ENCODE measurements at regions not wholly inside any gene's neighbourhood (a gene's known extent, or its start where the extent isn't known, plus 50 kb on each side); places are given as distances from the start of the nearest gene placed in this dataset.
"Not testable (repeated sequence)": the region's sequence is repeated elsewhere in the genome, so short reads cannot be mapped to it uniquely, and the experiment has no call there.

DNA sequence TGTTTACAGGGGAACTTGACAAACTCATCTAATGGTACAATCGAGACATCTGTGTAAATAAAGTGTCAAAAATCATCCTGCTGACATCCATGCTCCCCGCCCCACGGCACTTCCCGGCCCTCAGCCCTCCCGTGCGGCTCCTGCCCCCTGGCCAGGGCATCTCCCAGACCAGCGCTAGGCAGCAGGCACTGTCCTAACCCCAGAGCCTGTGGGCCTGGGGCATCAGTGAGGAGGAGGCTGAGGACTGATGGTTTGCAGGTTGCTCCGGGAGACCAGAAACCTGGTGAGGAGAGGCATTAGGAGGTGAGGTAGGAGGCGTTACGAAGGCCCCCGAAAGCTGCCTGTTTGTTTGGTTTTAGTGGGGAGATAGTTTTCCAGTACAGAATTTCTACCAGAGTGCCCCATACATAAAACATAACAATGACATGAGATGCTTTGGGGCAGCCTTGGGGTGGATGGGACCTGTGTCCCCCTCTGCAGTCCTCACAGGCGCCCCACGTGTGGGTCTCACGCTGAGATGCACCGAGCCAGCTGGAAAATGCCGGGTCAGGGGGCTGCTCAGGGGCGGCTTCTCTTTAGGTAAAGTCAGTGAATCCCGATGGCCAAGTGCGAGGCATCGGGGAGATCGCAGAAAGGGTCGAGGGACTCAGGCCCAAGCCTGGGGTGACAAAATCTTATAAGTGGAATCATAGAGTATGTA lies 114.2 kb downstream of the RTP5 start:
- BruUV-seq (replicated peaks), result no TSS peak
- Mint-ChIP-seq H3K4me3 (ENCODE audit: low read depth, unreplicated experiment) (no peak overlapping the region), H3K27ac (ENCODE audit: unreplicated experiment) (no peak overlapping the region)

DNA sequence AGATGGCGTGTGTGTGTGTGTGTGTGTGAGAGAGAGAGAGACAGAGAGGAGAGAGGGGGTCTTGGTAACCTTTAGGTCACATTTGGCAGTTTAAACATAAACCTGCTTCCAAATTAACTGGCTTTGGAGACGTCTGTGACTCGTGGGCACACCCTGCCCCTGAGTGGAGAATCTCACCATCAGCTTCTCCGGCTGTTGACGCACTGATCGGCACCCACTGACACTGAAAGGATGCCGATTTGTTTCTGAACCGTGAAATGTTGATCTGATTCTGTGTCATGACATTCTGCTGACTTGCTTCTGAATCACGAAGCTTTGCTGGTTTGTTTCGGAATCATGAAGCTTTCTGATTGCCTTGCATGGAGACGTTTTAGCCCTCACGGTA lies 114.7 kb downstream of the RTP5 start:
- Mint-ChIP-seq H3K36me3 (ENCODE audit: insufficient read depth, unreplicated experiment) (no peaks in the 10 kb centered on the region), H3K4me1 (ENCODE audit: low read depth, unreplicated experiment) (no peaks in the 10 kb centered on the region), H3K27ac (ENCODE audit: unreplicated experiment) (no peak overlapping the region), H3K4me3 (ENCODE audit: low read depth, unreplicated experiment) (no peak overlapping the region), H3K27me3 (ENCODE audit: unreplicated experiment) (peaks cover 18% of the 10 kb centered on the region), H3K9me3 (ENCODE audit: low read depth, unreplicated experiment) (no peaks in the 10 kb centered on the region)
- DNase-seq, result no peak
- no TSS peak for BruUV-seq (replicated peaks)
- CTCF ChIA-PET, result no interaction called here
- TF ChIP-seq CTCF (IDR thresholded peaks at IDR 0.05; ENCODE audit: unreplicated experiment), result no peak
- intact Hi-C loops (cut with micrococcal nuclease; ENCODE audit: unreplicated experiment), result no loop called here

More for the DNA sequence above, 114.2 kb downstream of the RTP5 start:
- Mint-ChIP-seq H3K4me1 (ENCODE audit: low read depth, unreplicated experiment) (no peaks in the 10 kb centered on the region), H3K27me3 (ENCODE audit: unreplicated experiment) (peaks cover 18% of the 10 kb centered on the region), H3K9me3 (ENCODE audit: low read depth, unreplicated experiment) (no peaks in the 10 kb centered on the region), H3K36me3 (ENCODE audit: insufficient read depth, unreplicated experiment) (no peaks in the 10 kb centered on the region)
- TF ChIP-seq CTCF (IDR thresholded peaks at IDR 0.05; ENCODE audit: unreplicated experiment), result no peak
- no peak for DNase-seq
- CTCF ChIA-PET, result no interaction called here
- intact Hi-C loops (cut with micrococcal nuclease; ENCODE audit: unreplicated experiment), result no loop called here

DNA sequence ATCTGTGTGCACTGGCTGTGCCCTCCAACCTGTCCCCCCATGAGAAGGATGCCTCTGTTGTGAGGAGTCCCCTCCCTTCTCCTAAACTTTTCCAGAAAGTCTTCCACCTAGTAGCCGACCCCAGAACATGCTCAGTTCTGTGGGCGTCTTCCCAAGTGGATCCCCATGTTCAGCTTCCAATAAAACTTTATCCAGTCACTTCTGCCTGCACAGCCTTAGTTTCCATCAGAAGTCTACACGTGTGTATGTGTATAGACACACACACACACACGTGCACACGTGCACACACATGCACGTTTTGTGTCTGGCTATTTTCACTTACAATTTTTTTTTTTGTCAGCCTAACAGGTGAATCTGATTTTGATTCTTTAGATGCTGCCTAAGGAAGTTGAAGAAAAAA lies 115.1 kb downstream of the RTP5 start:
- Mint-ChIP-seq H3K27me3 (ENCODE audit: unreplicated experiment) (peaks cover 18% of the 10 kb centered on the region), H3K9me3 (ENCODE audit: low read depth, unreplicated experiment) (no peaks in the 10 kb centered on the region), H3K4me1 (ENCODE audit: low read depth, unreplicated experiment) (no peaks in the 10 kb centered on the region), H3K36me3 (ENCODE audit: insufficient read depth, unreplicated experiment) (no peaks in the 10 kb centered on the region), H3K4me3 (ENCODE audit: low read depth, unreplicated experiment) (no peak overlapping the region), H3K27ac (ENCODE audit: unreplicated experiment) (no peak overlapping the region)
- intact Hi-C loops (cut with micrococcal nuclease; ENCODE audit: unreplicated experiment), result no loop called here
- no peak for TF ChIP-seq CTCF (IDR thresholded peaks at IDR 0.05; ENCODE audit: unreplicated experiment)
- CTCF ChIA-PET, result no interaction called here
- DNase-seq, result no peak
- no TSS peak for BruUV-seq (replicated peaks)

DNA sequence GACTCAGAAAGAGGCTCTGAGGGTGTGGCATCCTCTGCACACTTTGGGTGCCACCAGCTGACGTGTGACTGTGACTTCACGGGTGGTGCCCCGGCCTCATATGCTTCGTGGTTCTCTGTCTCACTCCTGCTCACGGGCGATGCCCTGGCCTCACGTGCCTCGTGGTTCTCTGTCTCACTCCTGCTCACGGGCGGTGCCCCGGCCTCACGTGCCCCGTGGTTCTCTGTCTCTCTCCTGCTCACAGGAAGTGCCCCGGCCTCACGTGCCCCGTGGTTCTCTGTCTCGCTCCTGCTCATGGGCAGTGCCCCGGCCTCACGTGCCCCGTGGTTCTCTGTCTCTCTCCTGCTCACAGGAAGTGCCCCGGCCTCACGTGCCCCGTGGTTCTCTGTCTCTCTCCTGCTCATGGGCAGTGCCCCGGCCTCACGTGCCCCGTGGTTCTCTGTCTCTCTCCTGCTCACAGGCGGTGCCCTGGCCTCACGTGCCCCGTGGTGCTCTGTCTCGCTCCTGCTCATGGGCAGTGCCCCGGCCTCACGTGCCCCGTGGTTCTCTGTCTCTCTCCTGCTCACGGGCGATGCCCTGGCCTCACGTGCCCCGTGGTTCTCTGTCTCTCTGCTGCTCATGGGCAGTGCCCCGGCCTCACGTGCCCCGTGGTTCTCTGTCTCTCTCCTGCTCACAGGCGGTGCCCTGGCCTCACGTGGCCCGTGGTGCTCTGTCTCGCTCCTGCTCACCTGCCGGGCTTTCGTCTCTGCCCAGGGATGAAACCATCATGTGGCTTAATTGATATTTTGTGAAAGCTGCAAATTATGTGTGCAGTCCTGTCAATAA lies 115.8 kb downstream of the RTP5 start:
- CTCF ChIA-PET; intact Hi-C loops (cut with micrococcal nuclease; ENCODE audit: unreplicated experiment); H3K4me1 Mint-ChIP-seq (ENCODE audit: low read depth, unreplicated experiment); BruUV-seq (replicated peaks); H3K4me3 Mint-ChIP-seq (ENCODE audit: low read depth, unreplicated experiment); H3K9me3 Mint-ChIP-seq (ENCODE audit: low read depth, unreplicated experiment); DNase-seq; H3K36me3 Mint-ChIP-seq (ENCODE audit: insufficient read depth, unreplicated experiment); H3K27ac Mint-ChIP-seq (ENCODE audit: unreplicated experiment): not testable (repeated sequence)
- H3K27me3 Mint-ChIP-seq (ENCODE audit: unreplicated experiment), result peaks cover 18% of the 10 kb centered on the region

DNA sequence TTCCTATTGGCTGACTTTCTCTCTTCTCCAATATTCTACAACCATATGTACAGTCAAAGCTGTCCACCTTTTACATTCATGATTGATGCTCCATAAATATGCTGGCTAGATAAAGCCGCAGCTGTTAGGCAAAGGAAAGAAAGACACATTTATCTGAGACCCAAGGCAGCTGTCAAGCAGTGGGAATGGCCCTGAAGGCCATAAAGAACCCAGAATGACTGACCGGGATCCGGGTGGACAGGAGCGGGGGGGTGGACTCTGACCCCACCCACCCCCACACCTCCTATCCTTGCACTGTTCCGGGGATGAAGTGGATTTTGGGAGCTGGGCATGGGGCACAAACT lies 116.4 kb downstream of the RTP5 start:
- Mint-ChIP-seq H3K4me1 (ENCODE audit: low read depth, unreplicated experiment) (no peaks in the 10 kb centered on the region), H3K4me3 (ENCODE audit: low read depth, unreplicated experiment) (no peak overlapping the region), H3K27ac (ENCODE audit: unreplicated experiment) (no peak overlapping the region), H3K27me3 (ENCODE audit: unreplicated experiment) (peaks cover 18% of the 10 kb centered on the region), H3K36me3 (ENCODE audit: insufficient read depth, unreplicated experiment) (no peaks in the 10 kb centered on the region), H3K9me3 (ENCODE audit: low read depth, unreplicated experiment) (no peaks in the 10 kb centered on the region)
- DNase-seq, result no peak
- CTCF ChIA-PET, result no interaction called here
- TF ChIP-seq CTCF (IDR thresholded peaks at IDR 0.05; ENCODE audit: unreplicated experiment), result no peak
- intact Hi-C loops (cut with micrococcal nuclease; ENCODE audit: unreplicated experiment), result no loop called here
- no TSS peak for BruUV-seq (replicated peaks)
